T1000 (cell line): ENCODE measurements at regions not wholly inside any gene's neighbourhood (a gene's known extent, or its start where the extent isn't known, plus 50 kb on each side); places are given as distances from the start of the nearest gene placed in this dataset.

Experiments used
- DNase-seq: peaks from one replicate; lab custom pipeline; 2025; ENCODE audit warnings: mixed read lengths; lab: John Stamatoyannopoulos, UW

- DNase-seq = no peak
Observed at GRCh38 chr5:143464723-143465490, 61.4 kb upstream of the NR3C1 start.

GRCh38 chr5:143462431-143462830 lies 58.9 kb upstream of the NR3C1 start:
- DNase-seq = no peak

DNA sequence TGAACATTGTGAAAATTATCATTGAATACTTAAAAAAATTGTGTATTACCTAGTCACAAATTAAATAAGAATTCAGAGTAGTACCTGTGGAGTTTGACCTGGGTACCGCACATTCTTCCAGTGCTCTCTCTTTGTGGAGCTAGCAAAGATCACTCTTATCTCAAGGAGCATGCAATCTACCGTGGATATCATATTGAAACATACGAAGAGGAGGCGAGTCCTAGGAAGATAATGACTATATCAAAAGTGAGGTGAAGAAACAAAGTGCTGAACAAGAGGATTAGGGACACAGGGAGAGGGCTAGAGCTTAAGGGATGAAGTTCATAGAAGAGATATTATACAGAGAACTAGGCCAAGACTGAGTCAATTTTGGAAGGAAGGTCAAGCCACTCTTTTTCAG lies 55.9 kb upstream of the NR3C1 start:
- DNase-seq = no peak

GRCh38 chr5:143456952-143457547 lies 53.6 kb upstream of the NR3C1 start:
- no peak for DNase-seq

- DNase-seq = no peak
Observed at GRCh38 chr5:143454936-143455516, 51.5 kb upstream of the NR3C1 start.

- DNase-seq = no peak
Observed at GRCh38 chr5:143453720-143454119, 50.2 kb upstream of the NR3C1 start.
